GM21576 (cell line): ENCODE measurements at regions not wholly inside any gene's neighbourhood (a gene's known extent, or its start where the extent isn't known, plus 50 kb on each side); places are given as distances from the start of the nearest gene placed in this dataset.
"Not testable (repeated sequence)": the region's sequence is repeated elsewhere in the genome, so short reads cannot be mapped to it uniquely, and the experiment has no call there.

Source experiments
- ATAC-seq: cut with Tn5 transposase; IDR thresholded peaks from one replicate; pipeline ENCODE4 v1.9.1; 2021; ENCODE audit warnings: mild to moderate bottlenecking, moderate library complexity; ENCODE audit not compliant: unreplicated experiment

DNA sequence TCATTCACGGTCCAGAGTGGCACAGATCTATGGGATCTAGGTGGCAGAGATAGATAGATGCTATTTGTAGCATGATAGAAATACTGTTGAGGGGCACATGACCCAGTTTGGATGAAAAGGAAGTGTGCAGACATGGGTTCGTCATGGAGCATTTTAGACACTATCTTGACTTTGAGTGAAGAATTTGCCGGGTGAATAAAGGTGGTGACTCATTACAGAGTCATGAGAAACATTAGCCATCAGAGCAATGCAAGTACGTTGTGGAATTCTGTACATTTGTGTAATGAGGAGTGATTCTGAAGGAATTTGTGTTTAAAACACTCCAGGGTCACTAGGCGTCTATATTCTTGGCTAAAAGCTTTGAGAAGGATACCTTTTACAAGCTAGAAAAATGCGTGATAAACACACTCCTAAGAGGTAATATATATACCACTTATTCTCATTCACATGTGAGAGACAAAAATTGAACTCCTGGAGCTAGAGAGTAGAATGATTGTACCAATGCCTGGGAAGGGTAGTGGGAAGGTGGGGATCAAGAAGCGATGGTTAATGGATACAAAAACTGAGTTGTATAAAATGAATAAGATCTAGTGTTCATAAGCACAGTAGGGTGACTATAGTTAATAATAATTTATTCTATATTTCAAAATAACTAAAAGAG, 593.7 kb upstream of the LUZP2 start:
- no peak for ATAC-seq

DNA sequence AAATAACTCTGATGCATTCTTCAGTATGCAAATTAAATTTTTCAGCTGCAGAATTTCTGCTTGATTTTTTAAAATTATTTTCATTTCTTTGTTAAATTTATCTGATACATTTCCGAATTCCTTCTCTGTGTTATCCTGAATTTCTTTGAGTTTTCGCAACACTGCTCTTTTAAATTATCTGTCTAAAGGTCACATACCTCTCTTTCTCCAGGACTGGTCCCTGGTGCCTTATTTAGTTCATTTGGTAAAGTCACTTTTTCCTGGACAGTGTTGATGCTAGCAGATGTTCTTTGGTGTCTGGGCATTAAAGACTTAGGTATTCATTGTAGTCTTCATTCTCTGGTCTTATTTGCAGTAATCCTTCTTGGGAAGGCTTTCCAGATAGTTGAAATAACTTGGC, 577.4 kb upstream of the LUZP2 start:
- no peak for ATAC-seq

DNA sequence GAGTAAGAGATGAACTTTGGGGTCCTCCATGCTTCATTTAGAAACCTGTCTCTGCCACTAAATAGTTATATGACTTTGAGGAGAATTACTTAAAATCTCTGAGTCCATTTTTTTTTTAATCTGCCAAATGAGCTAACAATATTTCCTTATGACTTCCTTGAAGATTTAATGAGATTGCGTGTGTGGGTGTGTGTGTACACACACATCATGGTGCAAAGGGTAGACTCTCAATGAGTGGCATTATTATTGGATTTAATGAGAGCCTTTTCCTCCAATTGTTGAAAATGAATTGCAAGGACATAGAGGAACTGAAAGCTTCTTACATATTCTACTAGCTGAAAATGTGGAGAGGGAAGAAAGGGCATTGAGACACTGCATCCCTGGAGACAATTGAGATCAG, 573.5 kb upstream of the LUZP2 start:
- no peak for ATAC-seq

DNA sequence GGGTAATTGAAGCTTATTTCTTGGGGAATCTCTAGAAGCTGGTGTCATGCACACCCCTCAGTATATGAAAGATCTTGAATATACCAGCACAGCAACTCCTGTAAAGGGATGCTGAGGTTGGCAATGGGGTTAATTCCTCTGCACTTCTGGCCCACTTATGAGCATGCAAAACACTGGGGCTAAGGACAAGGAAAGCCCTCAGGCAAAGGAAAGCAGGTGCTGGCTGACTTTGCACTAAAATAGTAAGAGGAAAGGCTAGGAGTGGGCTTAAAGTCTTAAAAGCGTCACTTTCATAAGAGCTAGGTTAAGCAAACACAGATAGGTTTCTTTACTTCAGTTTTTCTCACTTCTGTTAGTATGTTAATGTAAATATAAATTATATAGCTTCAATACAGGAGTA, 572.6 kb upstream of the LUZP2 start:
- ATAC-seq, result no peak

DNA sequence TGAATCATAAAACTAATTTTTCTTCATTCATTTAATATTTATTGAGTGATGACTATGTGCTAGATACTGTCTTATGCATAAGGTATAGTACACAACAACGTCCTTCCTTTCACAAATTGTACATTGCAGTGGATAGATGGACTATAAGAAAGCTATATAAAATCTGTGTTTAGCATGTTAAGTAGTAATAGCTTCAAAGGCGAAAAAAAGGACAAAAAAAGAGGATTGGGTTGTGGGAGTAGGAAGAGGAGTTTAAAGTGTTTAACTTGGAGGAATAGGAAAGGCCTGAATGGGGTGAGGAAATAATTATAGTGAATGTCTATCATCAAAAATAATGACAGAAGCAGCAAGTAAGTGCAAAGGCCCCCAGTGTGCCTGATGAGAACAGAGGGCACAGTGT, 565.4 kb upstream of the LUZP2 start:
- ATAC-seq, result no peak

DNA sequence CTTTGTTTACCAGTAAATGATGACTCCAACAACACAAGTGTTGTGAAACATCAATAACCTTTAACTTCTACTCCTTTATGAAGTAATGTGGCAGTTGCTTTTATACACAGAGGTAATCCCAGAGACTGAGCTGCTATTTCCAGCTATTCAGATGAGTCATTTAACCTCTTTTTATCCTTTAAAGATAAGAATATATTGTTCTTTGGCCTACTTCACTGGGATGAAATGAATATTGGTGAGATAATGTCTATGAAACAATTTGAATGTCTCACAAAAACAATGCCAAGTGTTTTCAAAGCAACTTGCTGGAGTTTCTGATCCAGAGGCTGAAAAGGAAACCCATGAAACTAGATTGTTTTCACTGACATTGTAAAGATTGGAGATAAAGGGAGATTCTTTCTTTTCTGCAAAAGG, 564.4 kb upstream of the LUZP2 start:
- ATAC-seq, result no peak

DNA sequence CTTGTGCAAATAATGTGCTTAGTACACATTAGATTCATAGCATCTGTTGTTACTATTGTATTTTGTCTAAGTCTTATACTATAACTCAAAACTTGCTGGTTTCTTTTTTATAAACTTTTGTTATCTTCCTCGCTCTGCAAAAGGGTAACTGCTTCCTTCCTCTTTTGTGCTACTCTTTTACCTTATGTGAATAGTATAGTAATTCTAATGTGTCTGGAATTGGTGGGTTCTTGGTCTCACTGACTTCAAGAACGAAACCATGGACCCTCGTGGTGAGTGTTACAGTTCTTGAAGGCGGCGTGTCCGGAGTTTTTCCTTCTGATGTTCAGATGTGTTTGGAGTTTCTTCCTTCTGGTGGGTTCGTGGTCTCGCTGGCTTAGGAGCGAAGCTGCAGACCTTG, 563.1 kb upstream of the LUZP2 start:
- ATAC-seq, result no peak

DNA sequence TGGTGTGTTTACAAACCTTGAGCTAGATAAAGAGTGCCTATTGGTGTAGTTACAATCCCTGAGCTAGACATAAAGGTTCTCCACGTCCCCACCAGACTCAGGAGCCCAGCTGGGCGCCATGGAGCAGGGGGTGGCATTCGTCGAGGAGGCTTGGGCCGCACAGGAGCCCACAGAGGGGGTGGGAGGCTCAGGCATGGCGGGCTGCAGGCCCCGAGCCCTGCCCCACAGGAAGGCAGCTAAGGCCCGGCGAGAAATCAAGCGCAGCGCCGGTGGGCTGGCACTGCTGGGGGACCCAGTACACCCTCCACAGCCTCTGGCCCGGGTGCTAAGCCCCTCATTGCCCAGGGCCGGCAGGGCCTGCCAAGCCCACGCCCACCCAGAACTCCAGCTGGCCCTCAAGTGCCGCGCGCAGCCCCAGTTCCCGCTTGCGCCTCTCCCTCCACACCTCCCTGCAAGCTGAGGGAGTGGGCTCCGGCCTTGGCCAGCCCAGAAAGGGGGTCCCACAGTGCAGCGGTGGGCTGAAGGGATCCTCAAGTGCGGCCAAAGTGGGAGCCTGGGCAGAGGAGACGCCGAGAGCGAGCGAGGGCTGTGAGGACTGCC, 562.1 kb upstream of the LUZP2 start:
- ATAC-seq, result not testable (repeated sequence)

DNA sequence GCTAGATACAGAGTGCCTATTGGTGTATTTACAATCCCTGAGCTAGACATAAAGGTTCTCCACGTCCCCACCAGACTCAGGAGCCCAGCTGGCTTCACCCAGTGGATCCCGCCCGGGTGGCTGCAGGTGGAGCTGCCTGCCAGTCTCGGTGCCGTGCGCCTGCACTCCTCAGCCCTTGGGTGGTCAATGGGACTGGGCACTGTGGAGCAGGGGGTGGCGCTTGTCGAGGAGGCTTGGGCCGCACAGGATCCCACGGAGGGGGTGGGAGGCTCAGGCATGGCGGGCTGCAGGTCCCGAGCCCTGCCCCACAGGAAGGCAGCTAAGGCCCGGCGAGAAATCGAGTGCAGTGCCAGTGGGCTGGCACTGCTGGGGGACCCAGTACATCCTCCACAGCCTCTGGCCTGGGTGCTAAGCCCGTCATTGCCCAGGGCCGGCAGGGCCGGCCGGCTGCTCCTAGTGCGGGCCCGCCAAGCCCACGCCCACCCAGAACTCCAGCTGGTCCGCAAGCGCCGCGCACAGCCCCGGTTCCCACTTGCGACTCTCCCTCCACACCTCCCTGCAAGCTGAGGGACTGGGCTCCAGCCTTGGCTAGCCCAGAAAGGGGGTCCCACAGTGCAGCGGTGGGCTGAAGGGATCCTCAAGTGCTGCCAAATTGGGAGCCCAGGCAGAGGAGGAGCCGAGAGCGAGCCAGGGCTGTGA, 554.6 kb upstream of the LUZP2 start:
- ATAC-seq, result not testable (repeated sequence)

DNA sequence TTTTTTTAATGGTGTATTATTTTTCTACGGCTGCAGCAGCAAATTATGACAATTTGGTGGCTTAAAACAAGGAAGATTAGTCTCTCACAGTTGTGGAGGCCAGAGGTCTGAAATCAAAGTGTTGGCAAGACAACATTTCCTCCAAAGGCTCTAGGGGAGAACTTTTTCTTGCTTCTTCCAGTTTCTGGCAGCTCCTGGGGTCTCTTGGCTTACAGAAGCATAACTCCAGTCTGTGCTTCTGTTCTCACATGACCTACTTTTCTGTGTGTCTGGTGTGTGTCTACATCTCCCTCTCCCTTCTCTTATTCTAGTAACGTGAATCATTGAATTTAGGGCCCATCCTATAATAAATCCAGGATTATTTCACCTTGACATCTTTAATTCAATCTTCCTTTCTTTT, 551.9 kb upstream of the LUZP2 start:
- no peak for ATAC-seq

DNA sequence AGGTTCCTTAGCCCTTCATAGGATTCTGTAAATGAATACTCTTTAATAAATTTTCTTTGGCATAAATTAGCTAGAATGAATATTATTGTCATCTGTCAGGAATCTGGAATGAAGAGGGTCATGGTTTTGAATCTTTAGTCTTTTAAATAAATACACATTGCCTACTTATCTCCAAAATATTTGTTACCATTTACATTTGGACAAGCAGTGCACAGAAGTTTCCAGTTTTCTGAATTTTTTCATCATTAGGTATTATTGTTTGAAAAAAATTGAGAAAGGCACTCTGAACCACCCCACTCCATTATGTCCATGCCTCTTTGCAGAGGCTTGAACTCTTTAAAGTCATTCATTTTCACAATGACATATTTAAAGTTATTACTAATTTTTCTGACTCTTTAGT, 549.0 kb upstream of the LUZP2 start:
- ATAC-seq, result no peak

DNA sequence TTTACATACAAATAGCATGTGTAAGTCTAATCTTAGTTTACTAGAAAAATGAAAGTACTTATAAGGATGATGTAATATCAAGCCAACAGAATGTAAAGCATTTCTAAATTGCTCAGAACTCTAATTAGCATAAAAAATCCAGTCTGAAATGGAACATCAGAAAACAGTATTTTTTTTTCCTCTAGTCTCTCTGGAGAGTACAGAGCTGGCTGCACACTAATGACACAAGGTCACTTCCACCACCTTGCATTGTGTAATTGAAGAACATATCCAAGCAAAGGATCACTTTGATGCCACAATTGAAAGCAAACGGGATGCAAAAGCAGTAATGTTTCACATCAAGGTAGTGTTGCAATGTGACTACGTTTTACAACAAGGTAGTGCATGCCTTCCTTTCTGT, 548.0 kb upstream of the LUZP2 start:
- no peak for ATAC-seq

DNA sequence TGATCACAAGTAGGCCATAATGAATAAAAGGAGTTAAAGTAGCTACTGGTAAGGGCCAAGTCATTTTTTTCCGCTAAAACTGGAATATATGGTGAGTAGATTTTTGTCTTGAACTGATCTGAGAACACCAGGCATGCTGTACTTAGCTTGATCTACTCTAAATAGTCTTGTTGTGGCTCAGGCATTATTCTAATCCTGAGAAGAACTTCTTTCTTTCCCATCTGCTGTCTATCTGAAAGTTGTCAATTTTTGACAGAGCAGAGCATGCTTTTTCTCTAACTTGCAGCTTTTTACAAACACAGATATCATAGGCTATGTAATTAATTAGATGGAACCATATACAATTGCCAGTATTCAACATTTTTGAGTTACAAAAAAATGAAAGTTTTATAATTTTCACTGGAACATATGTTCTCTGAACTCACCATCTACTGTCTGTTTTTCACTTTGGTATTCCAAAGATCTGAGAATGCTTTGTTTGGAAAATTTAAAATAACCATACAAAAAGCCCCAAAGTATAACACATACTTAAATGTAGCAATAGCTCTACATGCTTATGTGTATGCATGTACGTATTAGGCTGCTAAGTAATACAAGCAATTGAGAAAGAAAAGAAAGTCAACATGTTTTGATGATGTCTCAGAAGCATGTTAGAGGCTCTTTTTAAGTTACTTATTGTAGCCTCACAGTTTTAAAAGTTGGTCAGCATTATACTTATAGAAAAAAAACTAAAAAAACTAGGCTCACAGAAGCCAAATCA, 542.7 kb upstream of the LUZP2 start:
- ATAC-seq, result no peak

DNA sequence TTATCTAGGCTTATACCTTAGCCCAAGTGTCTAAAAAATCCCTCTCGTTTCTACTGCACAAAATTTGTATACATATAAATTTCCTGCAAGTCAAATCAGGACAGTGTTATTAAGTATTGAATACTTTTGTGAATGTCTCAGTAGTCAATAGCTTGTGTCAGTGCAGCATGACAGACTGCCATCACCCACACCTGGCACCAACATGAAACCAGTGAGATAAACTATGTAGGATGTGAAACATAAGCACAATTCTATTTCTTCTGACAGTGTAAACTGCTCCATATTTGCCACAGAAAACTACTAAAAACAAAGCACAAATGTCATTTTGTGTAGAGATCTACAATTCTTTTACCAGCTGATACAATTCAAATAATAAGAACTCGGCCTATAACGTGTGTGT, 542.1 kb upstream of the LUZP2 start:
- no peak for ATAC-seq

DNA sequence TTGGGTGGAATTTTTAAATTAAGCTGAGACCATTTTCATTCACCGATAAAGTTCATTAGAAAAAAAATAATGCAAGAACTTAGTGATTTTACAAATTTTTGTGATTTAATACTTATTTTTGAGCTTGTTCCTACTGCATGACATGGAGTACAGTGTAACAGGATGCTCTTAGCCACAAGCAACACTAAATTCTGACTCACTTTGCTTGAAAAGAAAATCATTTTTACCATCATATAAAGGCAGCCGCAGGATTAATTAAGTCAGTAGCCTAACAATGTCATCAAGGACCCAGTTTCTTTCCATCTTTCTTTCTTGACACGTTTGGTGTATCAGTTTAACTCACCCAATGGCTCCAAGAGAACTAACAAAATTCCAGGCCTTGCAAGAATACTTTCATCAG, 540.3 kb upstream of the LUZP2 start:
- no peak for ATAC-seq

DNA sequence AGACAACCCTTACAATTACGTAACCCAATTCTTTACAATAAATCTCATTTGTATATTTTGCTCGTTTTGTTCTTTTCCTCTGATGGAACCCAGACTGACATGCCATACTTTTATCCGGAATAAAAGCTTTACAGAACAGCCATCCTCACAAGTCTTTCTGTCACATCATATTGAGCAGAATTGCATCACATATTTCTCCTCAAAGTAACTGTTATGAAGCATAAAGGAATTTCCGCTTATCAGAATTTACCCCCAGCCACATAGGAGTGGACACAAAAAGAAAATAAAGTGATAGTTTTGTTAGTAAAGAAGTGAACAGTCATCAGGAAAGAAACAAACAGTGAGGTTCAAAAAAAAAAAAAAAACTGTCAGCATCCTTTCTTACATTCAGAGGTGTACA, 539.5 kb upstream of the LUZP2 start:
- no peak for ATAC-seq

DNA sequence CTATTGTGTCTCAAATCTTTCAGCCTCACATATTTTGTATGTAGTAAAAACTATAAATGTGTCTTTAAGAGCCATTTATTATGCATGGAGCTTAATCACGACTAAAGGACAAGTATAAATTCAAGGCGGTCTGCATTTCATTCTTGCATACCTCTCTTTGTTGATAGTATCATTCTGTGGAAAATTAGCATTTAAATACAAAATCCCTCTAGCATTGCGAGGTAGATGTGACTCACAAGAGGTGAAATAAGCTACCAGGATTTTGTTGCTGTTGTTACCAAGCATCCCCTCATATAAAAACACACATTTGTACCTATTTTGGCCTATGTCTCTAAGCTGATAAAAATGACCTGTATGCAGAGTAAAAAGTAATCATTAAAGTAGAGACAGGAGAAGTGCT, 537.4 kb upstream of the LUZP2 start:
- ATAC-seq, result no peak

DNA sequence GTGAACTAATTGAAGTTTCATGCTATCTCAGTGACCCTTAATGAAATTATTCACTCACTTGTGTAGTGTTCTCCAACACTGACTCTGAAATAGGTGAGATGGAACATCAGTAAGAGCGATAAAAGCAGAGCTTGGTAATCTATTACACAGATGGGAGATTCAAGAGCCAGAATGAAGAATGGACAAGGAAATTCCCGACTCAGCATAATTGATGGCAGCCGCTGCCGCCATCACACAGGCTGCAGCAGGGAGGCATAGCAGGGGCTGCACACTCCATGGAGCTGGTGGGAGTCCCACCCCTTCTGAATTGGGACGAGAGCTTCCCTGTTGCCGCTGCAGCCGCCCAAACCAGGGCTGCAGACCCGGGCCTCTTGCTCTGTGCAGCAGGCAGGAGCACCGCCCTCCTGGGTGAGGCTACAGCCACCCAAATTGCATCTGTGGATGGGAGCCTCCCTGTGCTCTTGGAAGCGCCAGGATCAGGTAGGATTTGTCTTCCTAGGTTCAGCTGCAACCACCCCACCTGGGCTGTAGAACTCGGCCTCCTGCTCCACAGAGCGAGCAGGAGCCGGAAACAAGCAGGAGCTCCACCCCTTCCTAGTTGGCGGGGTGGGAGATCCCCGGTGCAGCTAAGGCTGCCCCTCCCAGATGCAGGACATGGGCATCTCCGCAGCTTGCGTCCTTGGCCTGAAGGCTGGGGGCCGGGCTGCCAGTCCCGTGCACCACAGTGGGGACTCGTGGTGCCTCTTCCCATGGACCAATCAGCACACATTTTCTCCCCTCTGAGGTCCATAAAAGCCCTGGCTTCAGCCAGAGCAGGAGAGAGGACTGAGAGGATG, 535.1 kb upstream of the LUZP2 start:
- no peak for ATAC-seq

DNA sequence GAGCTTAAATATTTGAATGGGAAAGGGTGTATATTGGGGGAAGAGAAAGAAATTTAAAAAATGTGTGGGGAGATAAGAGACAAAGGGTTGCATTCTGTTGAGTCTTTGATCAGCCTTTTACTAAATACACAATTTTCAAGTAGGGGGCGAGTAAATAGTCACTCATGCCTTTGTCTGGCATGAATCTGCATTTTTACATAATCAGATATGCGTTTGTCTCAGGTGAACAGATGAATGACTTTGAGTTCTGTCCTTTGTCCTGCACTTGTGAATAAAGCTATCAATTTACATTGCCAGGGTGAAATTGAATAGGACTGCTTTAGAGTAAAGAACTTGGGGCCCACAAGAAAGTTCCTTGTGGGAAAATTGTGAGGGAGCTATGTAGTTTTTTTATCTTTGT, 523.6 kb upstream of the LUZP2 start:
- ATAC-seq, result no peak

DNA sequence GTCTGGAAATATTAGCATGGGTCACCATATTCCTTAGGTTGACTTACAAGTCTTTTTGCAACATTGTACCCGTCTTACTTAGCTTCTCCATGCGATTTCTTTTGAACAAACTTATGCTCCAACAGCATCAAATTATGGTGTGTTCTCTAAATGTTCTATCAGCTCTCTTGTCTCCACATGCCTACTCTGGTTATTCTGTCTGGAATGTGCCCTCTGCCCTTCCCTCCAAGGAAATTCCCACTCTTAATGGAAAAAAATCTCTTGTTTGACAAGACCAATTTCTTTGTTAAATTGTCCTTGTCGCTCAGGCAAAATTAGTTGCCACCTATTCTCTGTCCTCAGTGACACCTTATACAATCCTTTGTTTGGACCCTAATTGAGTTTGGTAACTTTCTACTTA, 522.8 kb upstream of the LUZP2 start:
- ATAC-seq, result no peak

DNA sequence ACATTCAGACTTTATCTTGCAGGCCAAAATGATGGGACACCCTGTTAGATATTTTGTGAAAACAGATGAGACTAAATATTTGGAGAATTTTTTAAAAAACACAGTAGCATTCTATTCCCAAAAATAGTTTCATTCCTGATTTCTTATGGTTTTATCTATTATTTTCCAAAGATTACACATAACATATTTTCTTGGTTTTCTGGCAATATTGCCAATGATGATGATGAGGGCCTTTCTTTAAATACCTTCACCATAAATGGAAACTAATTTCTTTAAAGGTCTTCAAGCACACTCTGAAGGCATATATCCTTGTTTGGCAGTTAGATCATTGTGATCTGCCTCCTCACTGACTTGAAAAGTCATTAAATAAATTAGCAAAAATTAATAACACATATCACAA, 522.3 kb upstream of the LUZP2 start:
- no peak for ATAC-seq
